Activated B cell treated with CpG ODN at 0.5 μM for 24 hours (primary cell): ENCODE measurements at regions not wholly inside any gene's neighbourhood (a gene's known extent, or its start where the extent isn't known, plus 50 kb on each side); places are given as distances from the start of the nearest gene placed in this dataset.

ENCODE experiments used
- ATAC-seq: fragments of 200-7000 bp; cut with Tn5 transposase; one replicate; pipeline ENCODE4 v1.10.0; 2021; ENCODE audit warnings: low read depth, mild to moderate bottlenecking, moderate library complexity
- CTCF ChIA-PET: fragments of 350-600 bp; sonication (Branson Sonifier 250); formaldehyde crosslinking; loops from one replicate; lab custom pipeline; 2021; ENCODE audit warnings: antibody characterized with exemption; lab: Charles Lee
- POLR2A ChIA-PET: fragments of 350-600 bp; sonication (Branson Sonifier 250); formaldehyde crosslinking; loops from one replicate; lab custom pipeline; 2021; ENCODE audit warnings: antibody characterized with exemption; lab: Charles Lee
- DNase-seq: peaks from one replicate; pipeline ENCODE4 v3.0.0; 2022
- H3K27ac Mint-ChIP-seq: one replicate; pipeline ENCODE4 v1.8.0; 2020; ENCODE audit warnings: mixed read lengths
- H3K27me3 Mint-ChIP-seq: one replicate; pipeline ENCODE4 v1.8.0; 2021; ENCODE audit warnings: mixed read lengths
- H3K36me3 Mint-ChIP-seq: one replicate; pipeline ENCODE4 v1.8.0; 2021; ENCODE audit warnings: low read depth, mixed read lengths
- H3K4me1 Mint-ChIP-seq: one replicate; pipeline ENCODE4 v1.8.0; 2021; ENCODE audit warnings: mixed read lengths
- H3K4me3 Mint-ChIP-seq: one replicate; pipeline ENCODE4 v1.8.0; 2020; ENCODE audit warnings: mild to moderate bottlenecking, mixed read lengths
- H3K9me3 Mint-ChIP-seq: one replicate; pipeline ENCODE4 v1.8.0; 2020; ENCODE audit warnings: mixed read lengths
- intact Hi-C: fragments of 100-400 bp; cut with micrococcal nuclease; formaldehyde crosslinking; loops from one replicate; pipeline ENCODE4 v1.15.1; 2024
- TF ChIP-seq, protein P1 (sequence below): fragments of 200-600 bp; IDR thresholded peaks from one replicate; pipeline ENCODE4 v1.8.0; 2022; ENCODE audit warnings: antibody characterized with exemption, mild to moderate bottlenecking

DNA sequence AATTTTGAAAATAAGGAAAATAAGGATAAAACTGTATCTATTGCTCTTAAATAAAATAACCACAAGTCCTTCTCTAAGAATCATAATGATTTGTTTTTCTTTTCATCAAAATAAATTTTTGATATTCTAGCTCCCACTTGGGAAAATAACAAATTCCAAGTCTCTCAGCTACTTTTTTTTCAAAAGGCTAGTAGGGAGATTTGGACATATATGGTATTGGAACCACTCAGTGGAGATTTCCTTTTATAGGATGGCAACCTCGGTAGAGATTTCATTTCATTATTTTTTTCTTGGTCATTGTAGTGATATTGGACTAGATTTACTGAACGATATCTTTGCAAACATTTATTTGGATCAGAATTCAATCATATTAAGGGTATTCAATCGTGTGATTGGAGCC is 69.5 kb upstream of the PRKG1 start:
- Mint-ChIP-seq H3K4me1 (no peaks in the 10 kb centered on the region), H3K9me3 (no peaks in the 10 kb centered on the region), H3K36me3 (no peaks in the 10 kb centered on the region), H3K27ac (no peak overlapping the region), H3K27me3 (peaks cover 2% of the 10 kb centered on the region), H3K4me3 (no peak overlapping the region)
- ATAC-seq (no peak), DNase-seq (no peak)
- ChIA-PET POLR2A (no interaction called here), CTCF (interaction anchor here (0.7 kb wide), 1 partner anchor 20 kb away, joined by 3 read pairs; no protein-coding TSS in a partner anchor)
- TF ChIP-seq, protein P1, sequence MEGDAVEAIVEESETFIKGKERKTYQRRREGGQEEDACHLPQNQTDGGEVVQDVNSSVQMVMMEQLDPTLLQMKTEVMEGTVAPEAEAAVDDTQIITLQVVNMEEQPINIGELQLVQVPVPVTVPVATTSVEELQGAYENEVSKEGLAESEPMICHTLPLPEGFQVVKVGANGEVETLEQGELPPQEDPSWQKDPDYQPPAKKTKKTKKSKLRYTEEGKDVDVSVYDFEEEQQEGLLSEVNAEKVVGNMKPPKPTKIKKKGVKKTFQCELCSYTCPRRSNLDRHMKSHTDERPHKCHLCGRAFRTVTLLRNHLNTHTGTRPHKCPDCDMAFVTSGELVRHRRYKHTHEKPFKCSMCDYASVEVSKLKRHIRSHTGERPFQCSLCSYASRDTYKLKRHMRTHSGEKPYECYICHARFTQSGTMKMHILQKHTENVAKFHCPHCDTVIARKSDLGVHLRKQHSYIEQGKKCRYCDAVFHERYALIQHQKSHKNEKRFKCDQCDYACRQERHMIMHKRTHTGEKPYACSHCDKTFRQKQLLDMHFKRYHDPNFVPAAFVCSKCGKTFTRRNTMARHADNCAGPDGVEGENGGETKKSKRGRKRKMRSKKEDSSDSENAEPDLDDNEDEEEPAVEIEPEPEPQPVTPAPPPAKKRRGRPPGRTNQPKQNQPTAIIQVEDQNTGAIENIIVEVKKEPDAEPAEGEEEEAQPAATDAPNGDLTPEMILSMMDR, result no peak
- intact Hi-C loops, result no loop called here

DNA sequence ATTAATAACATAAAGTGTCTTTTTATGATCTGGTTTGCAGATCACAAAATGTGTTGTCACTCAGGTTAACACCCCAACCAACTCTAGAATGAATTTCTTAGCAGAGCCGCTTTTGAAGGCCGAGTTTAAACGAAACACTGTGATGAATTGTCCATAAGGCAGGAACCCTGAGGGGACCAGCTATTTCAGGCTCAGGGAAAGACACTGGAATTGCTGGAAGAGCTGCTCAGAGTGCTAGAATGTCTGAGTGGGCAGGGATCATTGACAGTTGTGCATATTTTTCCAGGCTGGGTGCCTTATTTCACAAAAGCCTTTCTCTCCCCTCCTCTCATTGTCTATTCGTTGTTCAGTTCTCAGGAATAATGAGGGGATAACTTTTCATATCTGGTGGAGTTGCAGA is 68.7 kb upstream of the PRKG1 start:
- Mint-ChIP-seq H3K27ac (no peak overlapping the region), H3K36me3 (no peaks in the 10 kb centered on the region), H3K4me1 (no peaks in the 10 kb centered on the region), H3K9me3 (no peaks in the 10 kb centered on the region), H3K27me3 (peaks cover 5% of the 10 kb centered on the region), H3K4me3 (no peak overlapping the region)
- ChIA-PET CTCF (no interaction called here), POLR2A (no interaction called here)
- ATAC-seq, result no peak
- DNase-seq, result no peak
- intact Hi-C loops, result no loop called here
- TF ChIP-seq, protein P1, result no peak

DNA sequence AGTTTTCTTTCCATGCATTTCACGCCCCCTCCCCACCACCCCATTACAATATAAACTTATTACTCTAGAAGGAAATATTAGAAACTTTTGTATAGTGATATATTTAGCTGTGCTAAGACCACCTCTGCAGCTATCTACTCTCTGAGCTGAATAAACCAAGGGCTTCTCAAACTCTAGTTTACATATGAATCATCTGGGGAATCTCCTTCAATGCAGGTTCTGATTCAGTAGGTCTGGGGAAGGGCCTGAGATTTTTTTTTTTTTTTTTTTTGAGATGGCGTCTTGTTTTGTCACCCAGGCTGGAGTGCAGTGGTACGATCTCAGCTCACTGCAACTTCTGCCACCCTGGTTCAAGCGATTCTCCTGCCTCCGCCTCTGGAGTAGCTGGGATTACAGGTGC is 67.6 kb upstream of the PRKG1 start:
- H3K27ac Mint-ChIP-seq, result no peak overlapping the region
- POLR2A ChIA-PET, result no interaction called here
- DNase-seq (no peak), ATAC-seq (no peak)
- peaks cover 2% of the 10 kb centered on the region for H3K9me3 Mint-ChIP-seq
- CTCF ChIA-PET, result interaction anchor here (0.6 to 0.9 kb wide), 2 partner anchors 45 to 1209 kb away, joined by 3 to 4 read pairs; no protein-coding TSS in a partner anchor
- H3K36me3 Mint-ChIP-seq, result no peaks in the 10 kb centered on the region
- intact Hi-C loops, result no loop called here
- no peak overlapping the region for H3K4me3 Mint-ChIP-seq
- TF ChIP-seq, protein P1, result no peak
- peaks cover 5% of the 10 kb centered on the region for H3K27me3 Mint-ChIP-seq
- H3K4me1 Mint-ChIP-seq, result no peaks in the 10 kb centered on the region

- peaks cover 3% of the 10 kb centered on the region for H3K9me3 Mint-ChIP-seq
- H3K27me3 Mint-ChIP-seq, result peaks cover 5% of the 10 kb centered on the region
- no peaks in the 10 kb centered on the region for H3K36me3 Mint-ChIP-seq
- no peak overlapping the region for H3K27ac Mint-ChIP-seq
- H3K4me3 Mint-ChIP-seq, result no peak overlapping the region
- ATAC-seq (no peak), DNase-seq (no peak)
- H3K4me1 Mint-ChIP-seq, result no peaks in the 10 kb centered on the region
- intact Hi-C loops, result no loop called here
- TF ChIP-seq, protein P1, result no peak
- ChIA-PET POLR2A (no interaction called here), CTCF (interaction anchor here (0.9 kb wide), 1 partner anchor 1209 kb away, joined by 5 read pairs; no protein-coding TSS in a partner anchor)
These were observed 66.5 kb upstream of the PRKG1 start for GRCh38 chr10:51007781-51008180.

GRCh38 chr10:51008346-51008745 is 65.9 kb upstream of the PRKG1 start:
- H3K9me3 Mint-ChIP-seq, result peaks cover 3% of the 10 kb centered on the region
- H3K36me3 Mint-ChIP-seq, result no peaks in the 10 kb centered on the region
- no peak for DNase-seq
- H3K27me3 Mint-ChIP-seq, result peaks cover 5% of the 10 kb centered on the region
- POLR2A ChIA-PET, result no interaction called here
- H3K4me1 Mint-ChIP-seq, result no peaks in the 10 kb centered on the region
- H3K4me3 Mint-ChIP-seq, result no peak overlapping the region
- intact Hi-C loops, result no loop called here
- no peak for ATAC-seq
- CTCF ChIA-PET, result interaction anchor here (0.7 to 0.9 kb wide), 2 partner anchors 954 to 1208 kb away, joined by 3 to 5 read pairs; no protein-coding TSS in a partner anchor
- H3K27ac Mint-ChIP-seq, result no peak overlapping the region
- TF ChIP-seq, protein P1, result no peak
